Mesenchymal stem cell (in vitro differentiated cells and primary cell): ENCODE measurements at regions not wholly inside any gene's neighbourhood (a gene's known extent, or its start where the extent isn't known, plus 50 kb on each side); places are given as distances from the start of the nearest gene placed in this dataset.

Experiments used
- DNase-seq: peaks from one replicate; pipeline ENCODE4 v3.0.0-alpha.2; 2013
- H2AFZ ChIP-seq: one replicate; pipeline ENCODE4 v1.6.1; 2013; ENCODE audit warnings: low read depth, mild to moderate bottlenecking, control low read depth, inconsistent platforms, low read length, moderate library complexity
- H2AK5ac ChIP-seq: 2 replicates; pipeline ENCODE4 v1.6.1; 2013; ENCODE audit warnings: low read length, moderate library complexity, mild to moderate bottlenecking, inconsistent platforms; ENCODE audit not compliant: severe bottlenecking
- H2BK120ac ChIP-seq: one replicate; pipeline ENCODE4 v1.6.1; 2013; ENCODE audit warnings: low read depth, mild to moderate bottlenecking, inconsistent platforms, low read length, moderate library complexity
- H2BK12ac ChIP-seq, 2 experiments: one replicate each; pipeline ENCODE4 v1.6.1; 2013; ENCODE audit warnings: inconsistent platforms in 2 of 2, low read length in 2 of 2, mild to moderate bottlenecking in 2 of 2, moderate library complexity in 2 of 2, control low read depth in 1 of 2
- H2BK15ac ChIP-seq: one replicate; pipeline ENCODE4 v1.6.1; 2013; ENCODE audit warnings: mild to moderate bottlenecking, low read depth, inconsistent platforms; ENCODE audit not compliant: poor library complexity, severe bottlenecking
- H2BK5ac ChIP-seq: 2 replicates; pipeline ENCODE4 v1.6.1; 2013; ENCODE audit warnings: low read depth, mild to moderate bottlenecking, low read length, control low read depth, inconsistent platforms; ENCODE audit not compliant: poor library complexity, severe bottlenecking
- H3K14ac ChIP-seq, 2 experiments: one replicate each; pipeline ENCODE4 v1.6.1; 2013; ENCODE audit warnings: inconsistent platforms in 2 of 2, low read length in 2 of 2, control low read depth in 1 of 2, mild to moderate bottlenecking in 1 of 2, moderate library complexity in 1 of 2
- H3K18ac ChIP-seq, 2 experiments: one replicate each; pipeline ENCODE4 v1.6.1; 2013; ENCODE audit warnings: inconsistent platforms in 2 of 2, low read length in 2 of 2, control low read depth in 1 of 2, low read depth in 1 of 2, mild to moderate bottlenecking in 1 of 2
- H3K23ac ChIP-seq, 2 experiments: one replicate each; pipeline ENCODE4 v1.6.1; 2013; ENCODE audit warnings: inconsistent platforms in 2 of 2, low read length in 2 of 2, mild to moderate bottlenecking in 2 of 2, moderate library complexity in 2 of 2, control low read depth in 1 of 2
- H3K27ac ChIP-seq: 2 replicates; pipeline ENCODE4 v1.5.1; 2013; ENCODE audit warnings: mild to moderate bottlenecking, moderate library complexity, low read length, control low read depth, inconsistent platforms; ENCODE audit not compliant: poor library complexity, severe bottlenecking
- H3K27me3 ChIP-seq, 2 experiments: 2 replicates each; pipeline versions ENCODE4 v1.6.1 to v1.7.0; 2013; ENCODE audit warnings: low read length in 2 of 2, mild to moderate bottlenecking in 2 of 2, moderate library complexity in 2 of 2, control low read depth in 1 of 2, inconsistent platforms in 1 of 2; ENCODE audit not compliant: control insufficient read depth in 1 of 2, insufficient read depth in 1 of 2
- H3K36me3 ChIP-seq, 2 experiments: 2 replicates each; pipeline versions ENCODE4 v1.6.1 to v1.7.0; 2013; ENCODE audit warnings: low read length in 2 of 2, control low read depth in 1 of 2, inconsistent platforms in 1 of 2, low read depth in 1 of 2, mild to moderate bottlenecking in 1 of 2; ENCODE audit not compliant: insufficient read depth in 2 of 2, control insufficient read depth in 1 of 2
- H3K4ac ChIP-seq, 2 experiments: one replicate each; pipeline ENCODE4 v1.6.1; 2013; ENCODE audit warnings: inconsistent platforms in 2 of 2, low read length in 2 of 2, mild to moderate bottlenecking in 2 of 2, moderate library complexity in 2 of 2, control low read depth in 1 of 2, low read depth in 1 of 2
- H3K4me1 ChIP-seq: 2 replicates; pipeline ENCODE4 v1.6.1; 2013; ENCODE audit warnings: low read depth, low read length, control low read depth; ENCODE audit not compliant: control insufficient read depth, insufficient read depth
- H3K4me2 ChIP-seq: 2 replicates; pipeline ENCODE4 v1.6.1; 2013; ENCODE audit warnings: low read length, mild to moderate bottlenecking, inconsistent platforms; ENCODE audit not compliant: poor library complexity, severe bottlenecking
- H3K4me3 ChIP-seq, 2 experiments: 2 replicates each; pipeline versions ENCODE4 v1.5.1 to v1.7.0; 2013; ENCODE audit warnings: low read length in 2 of 2, mild to moderate bottlenecking in 2 of 2, control low read depth in 1 of 2, low read depth in 1 of 2; ENCODE audit not compliant: insufficient read depth in 1 of 2
- H3K79me1 ChIP-seq: replicated peaks from 2 replicates; pipeline ENCODE4 v1.6.1; 2013; ENCODE audit warnings: mild to moderate bottlenecking, control low read depth, low read length, inconsistent platforms; ENCODE audit not compliant: poor library complexity, severe bottlenecking
- H3K9ac ChIP-seq: 2 replicates; pipeline ENCODE4 v1.7.0; 2013; ENCODE audit warnings: mild to moderate bottlenecking, low read length, moderate library complexity
- H3K9me3 ChIP-seq: 2 replicates; pipeline ENCODE4 v1.7.0; 2013; ENCODE audit warnings: mild to moderate bottlenecking, low read length; ENCODE audit not compliant: control insufficient read depth
- H4K8ac ChIP-seq: one replicate; pipeline ENCODE4 v1.6.1; 2013; ENCODE audit warnings: inconsistent platforms, mild to moderate bottlenecking, low read length, moderate library complexity
- H4K91ac ChIP-seq: one replicate; pipeline ENCODE4 v1.6.1; 2013; ENCODE audit warnings: mild to moderate bottlenecking, low read length, inconsistent platforms
- WGBS: methylation state at CpG from one replicate; pipeline ENCODE4 v1.1.7; 2013; ENCODE audit warnings: mixed read lengths; 5-methylcytosine and 5-hydroxymethylcytosine counted together

- Histone ChIP-seq H2BK120ac (no peak overlapping the region), H2BK5ac (no peak overlapping the region), H4K8ac (no peak overlapping the region), H3K9me3 (peaks cover 3% of the 10 kb centered on the region), H3K79me1 (no peaks in the 10 kb centered on the region), H2AFZ (no peak overlapping the region), H4K91ac (no peak overlapping the region), H3K4ac (no peak overlapping the region), H3K27ac (no peak overlapping the region), H3K14ac (no peak overlapping the region), H3K27me3 (peaks cover 0 to 9% of the 10 kb centered on the region in 2 experiments), H3K36me3 (no peaks in the 10 kb centered on the region), H2AK5ac (no peak overlapping the region), H3K18ac (no peak overlapping the region), H3K4me2 (no peak overlapping the region), H2BK15ac (no peak overlapping the region), H3K4me1 (no peaks in the 10 kb centered on the region), H2BK12ac (no peak overlapping the region), H3K9ac (no peak overlapping the region), H3K23ac (no peak overlapping the region), H3K4me3 (no peak overlapping the region)
- 84% methylated on average over 9 of the region's 9 CpGs for WGBS
- DNase-seq = no peak
These were observed 53.8 kb downstream of the FZD10 start for GRCh38 chr12:130216031-130216430.

DNA sequence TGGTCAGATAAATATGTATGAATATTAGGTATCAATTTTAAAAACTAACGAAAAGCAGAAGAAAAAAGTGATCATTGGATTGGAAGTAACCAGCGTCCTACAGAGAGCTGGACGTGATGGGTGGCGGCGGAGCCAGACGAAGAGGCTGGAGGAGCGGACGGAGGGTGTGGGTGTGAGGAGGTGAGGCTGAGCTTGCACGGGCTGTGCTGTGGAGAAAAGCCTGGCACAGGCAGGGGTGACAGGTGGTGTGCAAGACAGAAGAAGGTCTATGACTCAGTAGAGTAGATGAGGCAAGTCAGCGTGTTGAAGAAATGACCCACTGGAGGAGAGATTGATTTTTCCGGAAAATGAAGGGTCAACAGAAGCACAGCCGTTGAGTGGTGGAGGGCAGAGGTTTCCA is 56.4 kb downstream of the FZD10 start:
- H3K18ac ChIP-seq = no peak overlapping the region
- H2AK5ac ChIP-seq = no peak overlapping the region
- H3K9ac ChIP-seq = no peak overlapping the region
- H2AFZ ChIP-seq = no peak overlapping the region
- peaks cover 8% of the 10 kb centered on the region for H3K9me3 ChIP-seq
- no peak overlapping the region for H4K91ac ChIP-seq
- H3K14ac ChIP-seq = no peak overlapping the region
- H3K79me1 ChIP-seq = no peaks in the 10 kb centered on the region
- no peak overlapping the region for H2BK15ac ChIP-seq
- peaks cover 0 to 8% of the 10 kb centered on the region in 2 experiments for H3K27me3 ChIP-seq
- H3K27ac ChIP-seq = no peak overlapping the region
- no peak overlapping the region for H3K4me2 ChIP-seq
- no peaks in the 10 kb centered on the region for H3K36me3 ChIP-seq
- no peak overlapping the region for H4K8ac ChIP-seq
- no peak overlapping the region for H2BK12ac ChIP-seq
- H2BK5ac ChIP-seq = no peak overlapping the region
- no peak overlapping the region for H3K4ac ChIP-seq
- no peak overlapping the region for H3K4me3 ChIP-seq
- H2BK120ac ChIP-seq = no peak overlapping the region
- 91% methylated on average over 12 of the region's 12 CpGs for WGBS
- DNase-seq = no peak
- no peaks in the 10 kb centered on the region for H3K4me1 ChIP-seq
- H3K23ac ChIP-seq = no peak overlapping the region

DNA sequence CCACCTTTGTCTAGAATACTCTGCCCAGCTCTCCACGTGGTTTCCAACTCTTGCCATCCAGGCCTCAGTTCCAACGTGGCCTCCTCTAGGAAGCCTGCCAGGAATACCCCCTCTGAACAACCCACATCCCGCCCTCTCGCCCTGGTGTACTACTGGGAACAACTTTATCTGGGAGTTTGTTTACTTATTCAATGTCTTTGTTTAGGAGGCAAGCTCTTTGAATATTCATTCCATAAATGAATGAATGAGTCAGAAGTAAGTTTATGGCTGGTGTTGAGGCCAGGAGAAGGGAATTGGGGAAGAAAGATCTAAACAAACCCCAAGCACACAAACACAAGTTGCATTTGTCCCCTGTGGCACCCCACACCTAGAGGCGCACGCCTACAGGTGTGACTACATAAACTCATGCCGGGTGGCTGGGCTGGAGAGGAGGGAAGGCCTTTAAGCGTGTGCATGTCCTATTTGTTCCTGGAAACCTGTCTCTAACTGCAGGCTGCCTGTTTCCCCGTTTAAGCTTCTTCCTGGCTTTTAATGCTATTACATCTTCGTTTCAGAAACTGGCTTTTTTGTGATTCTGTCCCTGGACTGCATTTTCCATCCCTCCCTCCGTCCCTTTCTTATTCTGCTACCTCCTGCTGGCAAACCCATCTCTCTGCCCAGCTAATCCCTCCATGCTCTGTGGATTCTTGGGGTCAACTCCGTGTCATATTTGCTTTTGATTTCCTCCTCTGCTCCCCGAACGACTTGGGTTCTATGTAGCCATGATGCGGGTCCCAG is 57.9 kb downstream of the FZD10 start:
- H2BK120ac ChIP-seq = no peak overlapping the region
- H3K36me3 ChIP-seq = no peaks in the 10 kb centered on the region
- H3K79me1 ChIP-seq = no peaks in the 10 kb centered on the region
- peaks cover 10% of the 10 kb centered on the region for H3K9me3 ChIP-seq
- no peaks in the 10 kb centered on the region for H3K4me1 ChIP-seq
- no peak overlapping the region for H3K23ac ChIP-seq
- no peak overlapping the region for H3K18ac ChIP-seq
- no peak overlapping the region for H2BK12ac ChIP-seq
- H4K8ac ChIP-seq = no peak overlapping the region
- H2AK5ac ChIP-seq = no peak overlapping the region
- H3K9ac ChIP-seq = no peak overlapping the region
- no peak overlapping the region for H3K4me2 ChIP-seq
- H4K91ac ChIP-seq = no peak overlapping the region
- no peaks in the 10 kb centered on the region for H3K27me3 ChIP-seq
- H2BK15ac ChIP-seq = no peak overlapping the region
- H2BK5ac ChIP-seq = no peak overlapping the region
- no peak overlapping the region for H2AFZ ChIP-seq
- H3K27ac ChIP-seq = no peak overlapping the region
- H3K4ac ChIP-seq = no peak overlapping the region
- no peak overlapping the region for H3K4me3 ChIP-seq
- 24% methylated on average over 11 of the region's 15 CpGs for WGBS
- no peak for DNase-seq
- no peak overlapping the region for H3K14ac ChIP-seq

- no peaks in the 10 kb centered on the region for H3K27me3 ChIP-seq
- no peak overlapping the region for H3K4me3 ChIP-seq
- WGBS = 28% methylated on average over 9 of the region's 9 CpGs
- no peak overlapping the region for H4K8ac ChIP-seq
- H2BK5ac ChIP-seq = no peak overlapping the region
- H3K4ac ChIP-seq = no peak overlapping the region
- no peak overlapping the region for H3K4me2 ChIP-seq
- H3K14ac ChIP-seq = no peak overlapping the region
- no peaks in the 10 kb centered on the region for H3K79me1 ChIP-seq
- H2AK5ac ChIP-seq = no peak overlapping the region
- H3K9me3 ChIP-seq = peaks cover 10% of the 10 kb centered on the region
- no peak overlapping the region for H2AFZ ChIP-seq
- H2BK120ac ChIP-seq = no peak overlapping the region
- no peak overlapping the region for H3K23ac ChIP-seq
- H4K91ac ChIP-seq = no peak overlapping the region
- H3K18ac ChIP-seq = no peak overlapping the region
- no peaks in the 10 kb centered on the region for H3K4me1 ChIP-seq
- H2BK15ac ChIP-seq = no peak overlapping the region
- no peak overlapping the region for H2BK12ac ChIP-seq
- H3K36me3 ChIP-seq = no peaks in the 10 kb centered on the region
- no peak for DNase-seq
- no peak overlapping the region for H3K9ac ChIP-seq
- no peak overlapping the region for H3K27ac ChIP-seq
These were observed 58.4 kb downstream of the FZD10 start for GRCh38 chr12:130220706-130221100.
